PC-9 (cell line): ENCODE measurements at regions not wholly inside any gene's neighbourhood (a gene's known extent, or its start where the extent isn't known, plus 50 kb on each side); places are given as distances from the start of the nearest gene placed in this dataset.

ENCODE experiments used
- BruUV-seq: library from RNA; stranded (reverse); fragments of 400-500 nt; replicated peaks from 2 replicates; lab custom pipeline; 2021; lab: Mats Ljungman, UMichigan
- CTCF ChIA-PET: fragments of 300-600 bp; sonication (Branson Sonifier 250); formaldehyde crosslinking; loops from one replicate; lab custom pipeline; 2022; ENCODE audit warnings: antibody characterized with exemption; lab: Charles Lee
- POLR2A ChIA-PET: fragments of 300-600 bp; sonication (Branson Sonifier 250); formaldehyde crosslinking; loops from one replicate; lab custom pipeline; 2022; ENCODE audit warnings: antibody characterized with exemption; ENCODE audit not compliant: unreplicated experiment; lab: Charles Lee
- DNase-seq, 2 experiments: peaks; one replicate each; pipeline versions ENCODE4 v3.0.0 to v3.0.0-alpha.2; 2015 to 2022; ENCODE audit warnings: mixed read lengths in 1 of 2
- H2AFZ ChIP-seq: fragments of 200-600 bp; sonication (generic); 2 replicates; pipeline ENCODE4 v1.8.1; 2017; ENCODE audit warnings: antibody characterized with exemption
- H3F3A ChIP-seq: fragments of 200-600 bp; sonication (generic); 2 replicates; pipeline ENCODE4 v1.8.1; 2017; ENCODE audit warnings: antibody characterized with exemption, mild to moderate bottlenecking, low read depth; ENCODE audit not compliant: insufficient read depth
- H3K27ac ChIP-seq: fragments of 200-600 bp; sonication (generic); 2 replicates; pipeline ENCODE4 v1.6.1; 2016; ENCODE audit warnings: mixed run types
- H3K27me3 ChIP-seq: fragments of 200-600 bp; sonication (generic); 2 replicates; pipeline ENCODE4 v1.6.1; 2016; ENCODE audit warnings: low read depth, mixed run types; ENCODE audit not compliant: insufficient read depth
- H3K36me3 ChIP-seq: fragments of 200-600 bp; sonication (generic); 2 replicates; pipeline ENCODE4 v1.6.1; 2016; ENCODE audit warnings: low read depth, mixed run types
- H3K4me1 ChIP-seq: fragments of 200-600 bp; sonication (generic); replicated peaks from 2 replicates; pipeline ENCODE4 v1.6.1; 2016; ENCODE audit warnings: mixed run types; ENCODE audit not compliant: insufficient read depth
- H3K4me2 ChIP-seq: fragments of 200-600 bp; sonication (generic); 2 replicates; pipeline ENCODE4 v1.6.1; 2017; ENCODE audit warnings: mixed run types
- H3K4me3 ChIP-seq: fragments of 200-600 bp; sonication (generic); 2 replicates; pipeline ENCODE4 v1.6.1; 2016; ENCODE audit warnings: mixed run types
- H3K79me2 ChIP-seq: fragments of 200-600 bp; sonication (generic); 2 replicates; pipeline ENCODE4 v1.6.1; 2017; ENCODE audit warnings: low read depth, mixed run types
- H3K9me2 ChIP-seq: fragments of 200-600 bp; sonication (generic); 2 replicates; pipeline ENCODE4 v1.8.1; 2017; ENCODE audit warnings: mild to moderate bottlenecking; ENCODE audit not compliant: insufficient read depth
- H3K9me3 ChIP-seq: fragments of 200-600 bp; sonication (generic); 2 replicates; pipeline ENCODE4 v1.8.1; 2016; ENCODE audit warnings: low read depth; ENCODE audit not compliant: insufficient read depth
- H4K20me1 ChIP-seq: fragments of 200-600 bp; sonication (generic); 2 replicates; pipeline ENCODE4 v1.8.1; 2017; ENCODE audit not compliant: insufficient read depth
- EZH2 ChIP-seq: fragments of 200-600 bp; sonication (generic); IDR thresholded peaks from 2 replicates; pipeline ENCODE4 v1.8.0; 2017; ENCODE audit warnings: antibody characterized with exemption, low read depth
- intact Hi-C: fragments of 100-400 bp; cut with micrococcal nuclease; formaldehyde crosslinking; loops from one replicate; pipeline ENCODE4 v1.10.0; 2022; ENCODE audit not compliant: unreplicated experiment
- TF ChIP-seq, protein P1 (sequence below): fragments of 200-600 bp; sonication (generic); conservative IDR thresholded peaks from 2 replicates; pipeline ENCODE4 v1.6.1; 2017; ENCODE audit warnings: mixed run types, antibody characterized with exemption, mild to moderate bottlenecking, moderate library complexity

DNA sequence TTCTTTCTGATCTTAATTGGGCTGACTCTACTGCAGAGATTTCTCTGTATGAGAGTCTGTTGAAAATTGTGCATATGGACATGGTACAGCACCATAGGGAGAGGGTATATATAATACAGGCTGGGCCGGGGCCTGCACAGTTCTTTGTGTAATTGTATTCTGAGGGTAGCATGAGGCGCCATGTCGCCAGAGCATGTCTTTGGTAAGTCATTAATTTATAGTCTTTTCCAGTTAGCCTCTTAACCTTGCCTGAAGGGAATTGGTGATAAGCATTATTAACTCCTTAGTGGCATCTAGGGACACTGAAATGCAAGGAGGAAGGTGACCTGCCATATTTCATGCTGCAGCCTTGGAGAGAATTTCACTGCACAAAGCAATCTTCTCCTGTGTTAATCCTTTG is 569.9 kb downstream of the TMTC2 start:
- no peaks in the 10 kb centered on the region for H3K27me3 ChIP-seq
- no peak for DNase-seq
- TF ChIP-seq EZH2: no peak
- TF ChIP-seq, protein P1, sequence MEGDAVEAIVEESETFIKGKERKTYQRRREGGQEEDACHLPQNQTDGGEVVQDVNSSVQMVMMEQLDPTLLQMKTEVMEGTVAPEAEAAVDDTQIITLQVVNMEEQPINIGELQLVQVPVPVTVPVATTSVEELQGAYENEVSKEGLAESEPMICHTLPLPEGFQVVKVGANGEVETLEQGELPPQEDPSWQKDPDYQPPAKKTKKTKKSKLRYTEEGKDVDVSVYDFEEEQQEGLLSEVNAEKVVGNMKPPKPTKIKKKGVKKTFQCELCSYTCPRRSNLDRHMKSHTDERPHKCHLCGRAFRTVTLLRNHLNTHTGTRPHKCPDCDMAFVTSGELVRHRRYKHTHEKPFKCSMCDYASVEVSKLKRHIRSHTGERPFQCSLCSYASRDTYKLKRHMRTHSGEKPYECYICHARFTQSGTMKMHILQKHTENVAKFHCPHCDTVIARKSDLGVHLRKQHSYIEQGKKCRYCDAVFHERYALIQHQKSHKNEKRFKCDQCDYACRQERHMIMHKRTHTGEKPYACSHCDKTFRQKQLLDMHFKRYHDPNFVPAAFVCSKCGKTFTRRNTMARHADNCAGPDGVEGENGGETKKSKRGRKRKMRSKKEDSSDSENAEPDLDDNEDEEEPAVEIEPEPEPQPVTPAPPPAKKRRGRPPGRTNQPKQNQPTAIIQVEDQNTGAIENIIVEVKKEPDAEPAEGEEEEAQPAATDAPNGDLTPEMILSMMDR: no peak
- H3K79me2 ChIP-seq: no peaks in the 10 kb centered on the region
- no peaks in the 10 kb centered on the region; the same call in 1 of the 2 replicates for H3K9me2 ChIP-seq
- no peaks in the 10 kb centered on the region for H3F3A ChIP-seq
- CTCF ChIA-PET: interaction anchor here (0.7 kb wide), 1 partner anchor 806 kb away, joined by 3 read pairs; no protein-coding TSS in a partner anchor
- H3K4me3 ChIP-seq: no peak overlapping the region
- H4K20me1 ChIP-seq: no peaks in the 10 kb centered on the region
- no TSS peak for BruUV-seq
- no peaks in the 10 kb centered on the region for H3K9me3 ChIP-seq
- H2AFZ ChIP-seq: no peak overlapping the region
- no peaks in the 10 kb centered on the region for H3K36me3 ChIP-seq
- H3K27ac ChIP-seq: no peak overlapping the region
- intact Hi-C loops: no loop called here
- POLR2A ChIA-PET: no interaction called here
- no peaks in the 10 kb centered on the region for H3K4me1 ChIP-seq
- no peak overlapping the region for H3K4me2 ChIP-seq

DNA sequence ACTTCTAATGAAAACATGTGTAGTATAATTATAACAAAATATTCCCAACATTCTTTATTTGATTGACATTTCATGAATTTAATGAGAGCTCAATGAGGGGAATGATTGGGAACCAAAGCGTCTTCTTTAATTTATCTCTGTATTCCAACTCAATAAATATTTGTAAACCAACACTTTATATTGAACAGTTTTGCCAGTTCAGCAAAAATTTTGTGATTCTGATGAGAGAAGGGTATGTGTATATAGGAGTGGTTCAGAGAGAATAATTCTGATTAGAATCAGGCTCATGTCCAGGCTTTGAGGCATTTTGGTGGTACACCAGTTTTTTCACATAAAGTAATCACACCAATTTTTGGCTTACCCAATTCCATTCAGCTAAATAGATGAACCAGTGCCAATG is 564.2 kb downstream of the TMTC2 start:
- H3K9me2 ChIP-seq: no peaks in the 10 kb centered on the region; the same call in 1 of the 2 replicates
- CTCF ChIA-PET: no interaction called here
- H3K36me3 ChIP-seq: no peaks in the 10 kb centered on the region
- H3K9me3 ChIP-seq: no peaks in the 10 kb centered on the region
- no peaks in the 10 kb centered on the region for H3F3A ChIP-seq
- H4K20me1 ChIP-seq: no peaks in the 10 kb centered on the region
- intact Hi-C loops: no loop called here
- H2AFZ ChIP-seq: no peak overlapping the region
- POLR2A ChIA-PET: no interaction called here
- no peak overlapping the region for H3K27ac ChIP-seq
- TF ChIP-seq, protein P1: no peak
- TF ChIP-seq EZH2: no peak
- H3K4me1 ChIP-seq: no peaks in the 10 kb centered on the region
- BruUV-seq: no TSS peak
- no peak overlapping the region for H3K4me3 ChIP-seq
- no peak overlapping the region for H3K4me2 ChIP-seq
- no peak for DNase-seq
- no peaks in the 10 kb centered on the region for H3K27me3 ChIP-seq
- H3K79me2 ChIP-seq: no peaks in the 10 kb centered on the region

DNA sequence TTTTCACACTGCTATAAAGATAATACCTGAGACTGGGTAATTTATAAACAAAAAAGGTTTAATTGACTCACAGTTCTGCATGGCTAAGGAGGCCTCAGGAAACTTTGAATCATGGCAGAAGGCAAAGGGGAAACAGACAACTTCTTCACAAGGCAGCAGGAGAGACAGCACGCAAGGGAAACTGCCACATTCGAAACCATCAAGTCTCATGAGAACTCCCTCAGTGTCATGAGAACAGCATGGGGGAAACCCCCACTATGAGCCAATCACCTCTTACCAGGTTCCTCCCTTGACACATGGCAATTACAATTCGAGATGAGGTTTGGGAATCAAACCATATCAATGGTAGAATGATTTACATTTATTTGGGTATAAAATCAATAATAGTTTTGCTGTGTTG is 558.5 kb downstream of the TMTC2 start:
- ChIA-PET POLR2A (no interaction called here), CTCF (no interaction called here)
- no peak for TF ChIP-seq EZH2
- TF ChIP-seq, protein P1: no peak
- Histone ChIP-seq H3K4me2 (no peak overlapping the region), H3K9me3 (no peaks in the 10 kb centered on the region), H3K27ac (no peak overlapping the region), H3K36me3 (no peaks in the 10 kb centered on the region), H3K4me3 (no peak overlapping the region), H3K9me2 (no peaks in the 10 kb centered on the region), H3K27me3 (no peaks in the 10 kb centered on the region), H4K20me1 (no peaks in the 10 kb centered on the region), H3K4me1 (no peaks in the 10 kb centered on the region), H3K79me2 (no peaks in the 10 kb centered on the region), H3F3A (no peaks in the 10 kb centered on the region), H2AFZ (no peak overlapping the region)
- intact Hi-C loops: no loop called here
- DNase-seq: no peak
- BruUV-seq: no TSS peak
